A172 (cell line): ENCODE measurements at regions not wholly inside any gene's neighbourhood (a gene's known extent, or its start where the extent isn't known, plus 50 kb on each side); places are given as distances from the start of the nearest gene placed in this dataset.

Experiments used
- DNase-seq: peaks from one replicate; pipeline ENCODE4 v3.0.0-alpha.2; 2015; ENCODE audit warnings: low spot score

GRCh38 chr7:123401295-123401694 lies 133.1 kb downstream of the IQUB start:
- no peak for DNase-seq

- DNase-seq, result no peak
Measured at GRCh38 chr7:123400196-123400595, 134.2 kb downstream of the IQUB start.

DNA sequence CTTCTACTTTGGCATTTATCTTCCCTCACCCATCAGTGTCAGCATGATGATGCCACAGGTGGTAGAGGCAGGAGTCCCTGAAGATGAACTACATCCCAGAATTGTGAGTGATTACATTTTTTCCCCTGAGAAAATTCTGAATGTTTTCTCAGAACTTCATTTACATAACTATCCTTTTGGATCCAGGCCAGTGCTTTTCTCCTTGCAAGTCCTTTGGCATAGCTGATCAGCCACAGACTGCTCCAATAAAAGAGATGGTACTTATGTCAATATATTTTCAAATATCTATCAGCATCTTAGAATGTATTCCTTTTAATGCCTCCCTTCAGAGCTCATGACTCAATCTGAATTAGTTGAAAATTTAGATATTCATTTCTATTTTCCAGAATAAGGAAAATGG lies 135.5 kb downstream of the IQUB start:
- no peak for DNase-seq

DNA sequence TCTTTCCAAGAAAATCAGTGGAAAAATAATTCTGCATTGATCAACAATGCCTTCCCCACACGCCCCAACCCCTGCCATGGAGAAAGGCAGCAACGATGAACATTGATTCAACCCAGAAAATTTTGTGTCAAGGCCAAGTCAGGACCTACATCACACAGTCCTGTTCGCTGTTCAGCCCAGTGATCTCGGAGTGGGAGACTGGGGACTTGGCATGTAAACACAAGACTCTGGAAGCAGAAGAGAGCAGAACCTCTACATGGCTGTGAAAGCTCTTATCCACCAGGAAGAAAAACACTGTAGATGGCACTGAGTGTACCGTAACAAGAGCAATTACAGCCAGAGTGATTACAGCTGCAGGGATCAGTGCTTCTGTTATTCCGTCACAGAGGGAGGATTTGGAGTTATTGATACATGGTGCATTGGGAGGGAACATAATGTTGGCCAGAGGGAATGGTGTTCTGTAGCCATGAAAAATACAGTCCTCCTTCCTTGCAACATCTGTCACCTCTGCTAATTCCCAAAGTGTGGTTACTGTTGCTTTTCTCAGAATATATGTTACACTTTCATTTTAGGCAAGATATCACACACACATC lies 136.6 kb downstream of the IQUB start:
- no peak for DNase-seq

DNA sequence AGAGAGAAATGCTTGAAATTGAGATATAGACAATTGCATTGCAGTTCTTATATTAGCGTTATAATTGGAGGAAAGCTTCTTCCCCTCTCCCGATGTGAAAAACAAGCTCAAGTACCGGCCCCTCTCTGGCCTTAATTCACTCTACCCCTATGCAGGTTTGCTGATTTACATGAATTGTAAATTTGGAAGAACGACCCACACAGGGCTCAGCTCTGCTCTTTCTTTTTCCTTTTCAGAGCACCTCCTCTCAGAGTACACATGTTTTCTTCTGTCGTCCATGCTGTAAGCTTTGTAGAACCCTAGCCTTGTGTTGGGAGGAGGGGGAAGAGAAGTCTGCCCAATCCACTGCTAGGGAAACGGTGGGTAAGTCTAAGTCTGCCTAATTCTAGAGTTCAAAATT lies 140.8 kb downstream of the IQUB start:
- DNase-seq, result no peak

DNA sequence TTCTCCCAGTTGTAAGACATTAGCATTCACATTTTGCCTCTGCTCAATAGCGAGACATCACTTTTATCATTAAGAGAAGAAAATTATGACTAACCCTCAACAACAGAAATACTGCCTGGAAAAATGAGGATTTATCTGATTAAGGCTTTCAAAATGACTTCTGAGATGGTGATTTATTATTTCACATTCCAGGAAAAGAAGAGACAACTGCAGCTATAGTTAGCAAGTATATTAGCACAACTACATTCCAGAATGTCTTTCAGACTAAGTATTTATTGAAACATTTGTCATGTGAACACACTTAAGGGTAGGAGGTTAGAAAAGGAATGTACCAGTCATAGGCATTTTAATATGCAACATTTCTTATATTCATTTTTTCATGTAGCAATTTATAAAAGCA lies 162.0 kb downstream of the IQUB start:
- DNase-seq, result peak; percentile 53

GRCh38 chr7:123367484-123368122 lies 166.8 kb downstream of the IQUB start:
- DNase-seq, result peak; percentile 46

GRCh38 chr7:123367031-123367430 lies 167.3 kb upstream of the SLC13A1 start:
- no peak for DNase-seq

- no peak for DNase-seq
Measured at GRCh38 chr7:123366626-123367025, 166.9 kb upstream of the SLC13A1 start.

- DNase-seq, result no peak
Measured at GRCh38 chr7:123360631-123361030, 160.9 kb upstream of the SLC13A1 start.

DNA sequence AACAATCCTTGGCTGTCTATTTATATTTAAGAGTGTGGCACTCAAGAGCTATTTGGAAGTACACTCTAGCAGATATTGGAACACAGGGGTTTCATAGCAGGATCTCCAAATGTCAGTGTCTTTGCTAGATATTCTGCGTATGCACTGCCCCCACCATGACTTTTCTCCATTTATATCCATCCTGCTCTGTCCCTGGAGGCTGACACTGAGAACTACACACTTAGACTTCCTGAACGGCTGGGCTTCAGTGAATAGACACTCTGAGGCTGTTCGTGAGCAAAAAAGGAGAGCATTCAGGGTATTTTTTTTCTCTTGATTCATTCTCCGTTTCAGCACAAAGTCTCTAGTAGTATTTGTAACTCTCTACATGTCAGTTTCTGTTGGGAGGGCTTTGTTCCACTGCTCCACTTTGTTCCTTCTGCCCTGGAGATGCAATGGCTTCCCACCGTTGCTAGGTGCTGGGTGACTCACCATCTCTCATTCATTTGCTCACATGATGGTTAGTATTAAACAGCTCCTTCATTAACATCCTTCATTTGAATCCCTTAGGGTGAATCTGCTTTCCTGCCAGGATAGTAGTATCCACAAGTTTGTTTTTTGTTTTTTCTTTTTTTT lies 155.9 kb upstream of the SLC13A1 start:
- DNase-seq, result peak; percentile 46

GRCh38 chr7:123352973-123353372 lies 153.2 kb upstream of the SLC13A1 start:
- DNase-seq, result no peak

DNA sequence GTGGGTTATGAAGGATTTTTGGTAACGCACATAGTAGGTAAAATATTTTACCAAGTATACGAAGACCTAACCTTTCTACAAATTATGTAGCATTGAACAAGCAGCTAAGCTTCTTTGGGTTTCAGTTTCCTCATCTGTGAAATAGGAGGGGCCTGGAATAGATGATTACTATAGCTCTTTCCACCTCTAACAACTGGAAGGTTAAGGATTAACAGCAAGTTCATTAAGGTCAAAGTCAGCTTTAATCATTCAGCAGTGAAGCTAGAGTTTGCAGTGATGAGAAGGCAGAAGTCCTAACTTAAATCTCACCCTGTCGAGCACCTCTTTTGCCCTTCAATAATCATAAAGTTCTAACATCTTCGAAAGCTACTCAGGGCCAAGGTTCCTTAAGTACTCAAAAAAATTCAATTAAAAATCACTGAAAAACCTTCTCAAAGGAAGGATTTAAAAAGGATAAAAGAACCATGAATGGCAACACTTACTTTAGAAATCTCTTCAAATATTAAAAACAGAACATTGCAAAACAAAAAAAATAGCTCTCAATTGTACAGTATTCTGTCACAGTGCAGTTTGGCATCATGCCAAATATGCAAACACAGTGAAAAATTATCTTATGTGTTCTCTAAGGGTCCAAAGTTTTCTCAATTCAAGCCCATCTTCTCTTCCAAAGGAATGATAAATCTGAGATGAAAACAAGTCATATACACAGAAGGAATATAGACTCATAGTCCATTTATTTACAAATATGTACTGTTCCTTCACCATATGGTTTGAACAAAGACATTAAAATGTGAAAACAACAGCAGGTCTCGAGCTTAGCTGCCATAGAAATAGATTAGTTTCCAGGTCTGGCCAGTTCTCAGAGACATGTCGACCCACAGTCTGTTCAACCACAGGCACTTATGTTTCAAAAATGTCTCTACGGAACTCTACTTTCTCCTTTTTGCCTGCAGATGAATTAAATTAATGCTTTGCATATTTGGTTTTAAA lies 152.0 kb upstream of the SLC13A1 start:
- no peak for DNase-seq

DNA sequence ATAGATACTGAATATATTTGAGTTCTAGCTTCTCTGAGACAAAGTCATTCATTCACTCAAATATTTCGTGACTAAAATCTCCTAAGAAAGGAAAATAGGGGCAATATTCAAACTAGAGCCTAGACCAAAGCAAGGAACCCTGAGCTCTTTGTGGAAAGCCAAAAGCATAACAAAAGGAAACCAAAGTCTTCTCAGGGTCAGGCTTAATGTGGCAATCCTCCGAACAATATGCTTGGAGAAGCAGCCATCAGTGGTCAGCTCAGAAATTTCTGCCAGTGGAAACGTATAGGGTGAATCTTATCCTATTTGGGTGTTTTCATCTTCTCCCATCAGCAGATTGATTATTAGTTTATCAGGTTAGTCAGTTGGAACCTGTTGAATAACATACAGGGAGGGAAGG lies 151.3 kb upstream of the SLC13A1 start:
- DNase-seq, result no peak

- no peak for DNase-seq
Measured at GRCh38 chr7:123348690-123349089, 148.9 kb upstream of the SLC13A1 start.

- no peak for DNase-seq
Measured at GRCh38 chr7:123346766-123347165, 147.0 kb upstream of the SLC13A1 start.

- no peak for DNase-seq
Measured at GRCh38 chr7:123343611-123344010, 143.8 kb upstream of the SLC13A1 start.

- DNase-seq, result no peak
Measured at GRCh38 chr7:123341102-123341501, 141.3 kb upstream of the SLC13A1 start.

DNA sequence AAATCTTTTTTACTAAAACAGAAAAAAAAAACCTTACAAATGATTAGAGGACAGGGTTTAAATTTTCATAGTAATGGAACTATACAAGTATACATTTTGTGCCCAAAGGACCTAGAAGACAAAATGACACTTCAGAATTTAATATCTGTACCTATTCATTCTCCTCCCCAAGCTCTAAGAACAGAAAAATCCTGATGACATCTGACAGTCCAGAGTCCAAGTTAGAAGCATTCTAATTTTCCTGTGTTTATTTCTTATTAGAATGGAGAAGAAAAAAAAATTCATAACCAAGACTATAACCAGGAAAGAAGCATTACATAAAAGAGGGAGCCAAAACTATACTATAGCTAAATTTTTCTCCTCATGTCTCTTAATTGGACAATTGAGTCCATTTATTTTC lies 138.9 kb upstream of the SLC13A1 start:
- DNase-seq, result no peak

GRCh38 chr7:123329988-123330643 lies 130.3 kb upstream of the SLC13A1 start:
- no peak for DNase-seq

DNA sequence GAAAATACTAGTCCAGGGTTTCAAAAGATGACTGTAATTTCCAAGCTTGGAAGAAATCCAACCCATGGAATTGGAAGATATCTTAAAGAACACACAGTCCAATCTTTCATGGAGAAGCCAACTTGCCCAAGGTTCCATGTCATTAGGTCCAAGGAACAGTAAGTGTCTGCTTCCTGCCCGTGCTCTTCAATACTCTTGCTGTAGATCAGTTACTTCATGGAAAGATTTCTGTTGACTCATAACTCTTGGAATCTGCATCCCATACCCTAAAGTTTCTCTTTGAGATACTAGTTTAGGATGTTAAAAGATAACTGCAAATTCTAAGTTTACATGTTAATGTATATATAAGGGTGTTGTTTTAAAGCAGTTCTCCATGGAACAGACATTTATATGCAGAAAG lies 127.9 kb upstream of the SLC13A1 start:
- no peak for DNase-seq

GRCh38 chr7:123324283-123324682 lies 124.5 kb upstream of the SLC13A1 start:
- no peak for DNase-seq
